H1 (cell line): ENCODE measurements at regions not wholly inside any gene's neighbourhood (a gene's known extent, or its start where the extent isn't known, plus 50 kb on each side); places are given as distances from the start of the nearest gene placed in this dataset.

ENCODE experiments used
- CTCF ChIA-PET: fragments of 300-600 bp; sonication (Branson Sonifier 250); formaldehyde crosslinking; loops from one replicate; lab custom pipeline; 2021; ENCODE audit not compliant: partially characterized antibody; lab: Charles Lee
- POLR2A ChIA-PET: fragments of 300-600 bp; sonication (Branson Sonifier 250); formaldehyde crosslinking; loops from one replicate; lab custom pipeline; 2021; ENCODE audit warnings: inconsistent platforms; ENCODE audit not compliant: partially characterized antibody; lab: Charles Lee
- DNase-seq, 2 experiments: peaks; one replicate each; pipeline versions ENCODE4 v3.0.0 to v3.0.0-alpha.2; 2010 to 2022; ENCODE audit warnings: low spot score in 2 of 2, low read depth in 1 of 2, mixed read lengths in 1 of 2
- FAIRE-seq: peaks from 2 replicates; lab custom pipeline; 2011; peaks lifted over from hg19 to GRCh38; lab: Jason Lieb, UNC
- H2AFZ ChIP-seq: 2 replicates; pipeline ENCODE4 v1.8.1; 2012; ENCODE audit warnings: low read length, inconsistent platforms
- H2AK5ac ChIP-seq: 2 replicates; pipeline ENCODE4 v1.6.1; 2013; ENCODE audit warnings: low read depth, low read length
- H2BK120ac ChIP-seq: replicated peaks from 2 replicates; pipeline ENCODE3; 2013; ENCODE audit warnings: low read depth, low read length, inconsistent platforms
- H2BK12ac ChIP-seq: 2 replicates; pipeline ENCODE4 v1.6.1; 2013; ENCODE audit warnings: low read depth, low read length
- H2BK15ac ChIP-seq: 2 replicates; pipeline ENCODE4 v1.6.1; 2013; ENCODE audit warnings: low read length
- H2BK20ac ChIP-seq: 2 replicates; pipeline ENCODE4 v1.6.1; 2013; ENCODE audit warnings: low read length
- H2BK5ac ChIP-seq: 2 replicates; pipeline ENCODE4 v1.6.1; 2013; ENCODE audit warnings: low read depth, low read length
- H3K14ac ChIP-seq: 2 replicates; pipeline ENCODE4 v1.6.1; 2013; ENCODE audit warnings: inconsistent platforms; ENCODE audit not compliant: insufficient read length
- H3K18ac ChIP-seq: 2 replicates; pipeline ENCODE4 v1.6.1; 2013; ENCODE audit warnings: low read length; ENCODE audit errors: extremely low read depth
- H3K23ac ChIP-seq: 2 replicates; pipeline ENCODE4 v1.6.1; 2013; ENCODE audit warnings: inconsistent platforms; ENCODE audit not compliant: insufficient read length
- H3K23me2 ChIP-seq: 2 replicates; pipeline ENCODE4 v1.6.1; 2013; ENCODE audit warnings: low read depth, low read length
- H3K27ac ChIP-seq: 2 replicates; pipeline ENCODE4 v1.6.1; 2011; ENCODE audit warnings: low read depth, low read length, inconsistent platforms
- H3K27me3 ChIP-seq, 4 experiments: replicated peaks in 1 of 4; 1 replicate in 1 of 4; 2 replicates in 3 of 4; pipeline versions ENCODE4 v1.6.1 to v1.8.1; 2011 to 2013; ENCODE audit warnings: low read length in 3 of 4, mild to moderate bottlenecking in 3 of 4, inconsistent platforms in 2 of 4, mixed read lengths in 2 of 4, moderate library complexity in 1 of 4; ENCODE audit not compliant: control insufficient read depth in 3 of 4, insufficient read depth in 3 of 4; ENCODE audit errors: extremely low read depth in 1 of 4
- H3K36me3 ChIP-seq, 4 experiments: 2 replicates each; pipeline versions ENCODE4 v1.6.1 to v1.8.1; 2011 to 2013; ENCODE audit warnings: mild to moderate bottlenecking in 4 of 4, low read length in 3 of 4, moderate library complexity in 2 of 4, control low read depth in 1 of 4, inconsistent platforms in 1 of 4; ENCODE audit not compliant: insufficient read depth in 4 of 4, control insufficient read depth in 2 of 4
- H3K4ac ChIP-seq: replicated peaks from 2 replicates; pipeline ENCODE3; 2013; ENCODE audit warnings: low read length, low read depth, mixed read lengths, inconsistent platforms; ENCODE audit not compliant: insufficient read length
- H3K4me1 ChIP-seq, 4 experiments: replicated peaks in 1 of 4; 1 replicate in 1 of 4; 2 replicates in 3 of 4; pipeline versions ENCODE4 v1.6.1 to v1.8.1; 2011 to 2013; ENCODE audit warnings: low read length in 3 of 4, inconsistent platforms in 2 of 4, mixed read lengths in 1 of 4; ENCODE audit not compliant: insufficient read depth in 4 of 4, control insufficient read depth in 3 of 4
- H3K4me2 ChIP-seq, 2 experiments: 2 replicates each; pipeline versions ENCODE4 v1.6.1 to v1.8.1; 2011 to 2013; ENCODE audit warnings: low read depth in 2 of 2, low read length in 2 of 2, control low read depth in 1 of 2, inconsistent platforms in 1 of 2, mild to moderate bottlenecking in 1 of 2; ENCODE audit not compliant: insufficient read depth in 1 of 2
- H3K4me3 ChIP-seq, 4 experiments: fragments of 200-600, 300-600 bp in 1 of 4; sonication (generic), shearing (Covaris generic), sonication (Bioruptor Twin) in 1 of 4; 2 replicates each; pipeline versions ENCODE4 v1.5.1 to v1.8.1; 2011 to 2016; ENCODE audit warnings: low read length in 4 of 4, low read depth in 3 of 4, control low read depth in 2 of 4, inconsistent platforms in 2 of 4, mild to moderate bottlenecking in 2 of 4, mixed read lengths in 1 of 4, moderate library complexity in 1 of 4; ENCODE audit not compliant: insufficient read depth in 2 of 4; ENCODE audit errors: extremely low read depth in 1 of 4
- H3K56ac ChIP-seq: replicated peaks from 2 replicates; pipeline ENCODE3; 2013; ENCODE audit warnings: low read depth, mild to moderate bottlenecking, mixed read lengths, low read length, inconsistent platforms; ENCODE audit not compliant: insufficient read length
- H3K79me1 ChIP-seq: 2 replicates; pipeline ENCODE4 v1.6.1; 2013; ENCODE audit warnings: low read depth, low read length, control low read depth
- H3K79me2 ChIP-seq, 2 experiments: 2 replicates each; pipeline versions ENCODE4 v1.6.1 to v1.8.1; 2012 to 2013; ENCODE audit warnings: low read length in 2 of 2, mild to moderate bottlenecking in 2 of 2, inconsistent platforms in 1 of 2; ENCODE audit not compliant: insufficient read depth in 2 of 2, control insufficient read depth in 1 of 2
- H3K9ac ChIP-seq, 4 experiments: replicated peaks in 1 of 4; 1 replicate in 1 of 4; 2 replicates in 3 of 4; pipeline versions ENCODE4 v1.6.1 to v1.8.1; 2011 to 2013; ENCODE audit warnings: low read depth in 3 of 4, low read length in 3 of 4, control low read depth in 2 of 4, mild to moderate bottlenecking in 2 of 4, moderate library complexity in 2 of 4, inconsistent platforms in 1 of 4; ENCODE audit errors: extremely low read depth in 1 of 4
- H3K9me3 ChIP-seq, 2 experiments: 2 replicates each; pipeline versions ENCODE4 v1.6.1 to v1.8.1; 2012 to 2013; ENCODE audit warnings: mild to moderate bottlenecking in 2 of 2, moderate library complexity in 2 of 2, control low read depth in 1 of 2, inconsistent platforms in 1 of 2, low read depth in 1 of 2, low read length in 1 of 2, mixed read lengths in 1 of 2; ENCODE audit not compliant: insufficient read depth in 2 of 2
- H4K20me1 ChIP-seq, 2 experiments: replicated peaks in 1 of 2; 2 replicates each; pipeline versions ENCODE3 to v1.8.1; 2011 to 2013; ENCODE audit warnings: inconsistent platforms in 2 of 2, low read length in 2 of 2, mild to moderate bottlenecking in 1 of 2; ENCODE audit not compliant: insufficient read depth in 2 of 2, control insufficient read depth in 1 of 2
- H4K5ac ChIP-seq: 2 replicates; pipeline ENCODE4 v1.6.1; 2013; ENCODE audit warnings: low read length, low read depth, mixed read lengths, inconsistent platforms; ENCODE audit not compliant: insufficient read length
- H4K8ac ChIP-seq: 2 replicates; pipeline ENCODE4 v1.8.0; 2013; ENCODE audit warnings: mild to moderate bottlenecking, moderate library complexity, low read length, inconsistent platforms; ENCODE audit not compliant: insufficient read depth; ENCODE audit errors: extremely low read depth
- H4K91ac ChIP-seq: replicated peaks from 2 replicates; pipeline ENCODE3; 2013; ENCODE audit warnings: low read length, mixed read lengths, inconsistent platforms; ENCODE audit not compliant: insufficient read length
- ATF3 ChIP-seq: IDR thresholded peaks from 2 replicates; pipeline ENCODE4 v1.6.1; 2011; ENCODE audit warnings: low read depth, mild to moderate bottlenecking, low read length; ENCODE audit not compliant: insufficient read depth
- CHD1 ChIP-seq: IDR thresholded peaks from 2 replicates; pipeline ENCODE4 v1.6.1; 2012; ENCODE audit warnings: low read depth, low read length, improper control_type of control experiment
- JUND ChIP-seq: IDR thresholded peaks from 2 replicates; pipeline ENCODE4 v1.6.1; 2011; ENCODE audit warnings: mild to moderate bottlenecking, improper control_type of control experiment, low read length
- KDM5A ChIP-seq: fragments of 200-600 bp; IDR thresholded peaks from 2 replicates; pipeline ENCODE4 v1.7.1; 2012; ENCODE audit warnings: mild to moderate bottlenecking, low read length, inconsistent platforms, mixed read lengths
- POLR2A ChIP-seq, 2 experiments: IDR thresholded peaks; 1 replicate in 1 of 2; 2 replicates in 1 of 2; pipeline ENCODE4 v1.6.1; 2011; ENCODE audit warnings: low read depth in 2 of 2, low read length in 2 of 2, mild to moderate bottlenecking in 2 of 2; ENCODE audit errors: control extremely low read depth in 1 of 2
- RAD21 ChIP-seq, 2 experiments: IDR thresholded peaks in 1 of 2; conservative IDR thresholded peaks in 1 of 2; 2 replicates each; pipeline ENCODE4 v1.6.1; 2011; ENCODE audit warnings: low read depth in 2 of 2, low read length in 2 of 2, improper control_type of control experiment in 1 of 2, inconsistent platforms in 1 of 2, mild to moderate bottlenecking in 1 of 2, moderate library complexity in 1 of 2
- RXRA ChIP-seq: IDR thresholded peaks from 2 replicates; pipeline ENCODE4 v1.6.1; 2011; ENCODE audit warnings: low read depth, mild to moderate bottlenecking, low read length, moderate library complexity; ENCODE audit not compliant: insufficient read depth
- SAP30 ChIP-seq: fragments of 300-600 bp; sonication (generic); IDR thresholded peaks from 2 replicates; pipeline ENCODE4 v1.7.1; 2012; ENCODE audit warnings: low read length, moderate library complexity, mild to moderate bottlenecking, inconsistent platforms; ENCODE audit not compliant: insufficient read depth, insufficient replicate concordance
- SIN3A ChIP-seq, 2 experiments: IDR thresholded peaks in 1 of 2; conservative IDR thresholded peaks in 1 of 2; 2 replicates each; pipeline ENCODE4 v1.6.1; 2011 to 2012; ENCODE audit warnings: low read length in 2 of 2, improper control_type of control experiment in 1 of 2, low read depth in 1 of 2, mild to moderate bottlenecking in 1 of 2
- SP4 ChIP-seq: IDR thresholded peaks from 2 replicates; pipeline ENCODE4 v1.6.1; 2012; ENCODE audit warnings: low read length, inconsistent platforms
- SUZ12 ChIP-seq: fragments of 200-600 bp; sonication (generic); IDR thresholded peaks from 2 replicates; pipeline ENCODE4 v1.6.1; 2012; ENCODE audit warnings: mild to moderate bottlenecking, inconsistent platforms, low read length, moderate library complexity, mixed read lengths
- TAF7 ChIP-seq: optimal IDR thresholded peaks from 2 replicates; pipeline ENCODE3; 2011; ENCODE audit warnings: low read depth, mild to moderate bottlenecking, inconsistent platforms, low read length, moderate library complexity, borderline replicate concordance
- WGBS, 2 experiments: shearing (Covaris generic) in 1 of 2; methylation state at CpG; one replicate each; pipeline versions ENCODE4 v1.1.6 to v1.1.7; 2013 to 2015; ENCODE audit warnings: low lambda C conversion rate in 2 of 2, mixed read lengths in 2 of 2, inconsistent platforms in 1 of 2, low coverage in 1 of 2, missing lambda C conversion rate in 1 of 2; ENCODE audit not compliant: insufficient replicate concordance in 2 of 2, insufficient coverage in 1 of 2, insufficient read length in 1 of 2; ENCODE audit errors: extremely low coverage in 1 of 2, missing lambda C conversion rate in 1 of 2; 5-methylcytosine and 5-hydroxymethylcytosine counted together

- H3K27ac ChIP-seq, result no peak overlapping the region
- WGBS, 2 experiments, result 93% methylated on average over 30 of the region's 36 CpGs; no CpG with 5 or more reads in 1 of the 2 experiments
- no peaks in the 10 kb centered on the region for H3K36me3 ChIP-seq
- H2BK20ac ChIP-seq, result no peak overlapping the region
- no peaks in the 10 kb centered on the region for H4K20me1 ChIP-seq
- H3K56ac ChIP-seq, result no peak overlapping the region
- H3K14ac ChIP-seq, result no peak overlapping the region
- H2BK120ac ChIP-seq, result no peak overlapping the region
- H3K79me1 ChIP-seq, result no peaks in the 10 kb centered on the region
- H4K91ac ChIP-seq, result no peak overlapping the region
- no peak overlapping the region for H3K4me2 ChIP-seq
- H3K23ac ChIP-seq, result no peak overlapping the region
- H2AFZ ChIP-seq, result no peak overlapping the region; the same call in 1 of the 2 replicates
- no peaks in the 10 kb centered on the region; a peak in 1 of 4 replicates for H3K9me3 ChIP-seq
- no peaks in the 10 kb centered on the region; a peak in 2 of 7 replicates for H3K4me1 ChIP-seq
- no peak overlapping the region for H2AK5ac ChIP-seq
- H3K9ac ChIP-seq, result no peak overlapping the region
- H4K8ac ChIP-seq, result no peak overlapping the region; the same call in 1 of the 2 replicates
- H2BK5ac ChIP-seq, result no peak overlapping the region
- H2BK12ac ChIP-seq, result no peak overlapping the region
- no peak overlapping the region for H4K5ac ChIP-seq
- no peaks in the 10 kb centered on the region for H3K27me3 ChIP-seq
- FAIRE-seq, result no peak
- H3K79me2 ChIP-seq, result no peaks in the 10 kb centered on the region
- no peak overlapping the region for H2BK15ac ChIP-seq
- no peak overlapping the region for H3K18ac ChIP-seq
- POLR2A ChIA-PET, result no interaction called here
- H3K4me3 ChIP-seq, result no peak overlapping the region
- CTCF ChIA-PET, result no interaction called here
- H3K23me2 ChIP-seq, result 0 out of 2 replicates have a peak, but pooled peaks cover 4% of the 10 kb centered on the region
- no peak overlapping the region for H3K4ac ChIP-seq
- peak in 1 of 2 experiments; percentile 46 for DNase-seq
- TF ChIP-seq SIN3A (conservative IDR thresholded peaks at IDR 0.05 in 1 of 2, IDR thresholded peaks at IDR 0.05 in 1 of 2; ENCODE audit: low read depth in 1 of 2, low read length in 2 of 2), result no peak
- TF ChIP-seq RAD21 (IDR thresholded peaks at IDR 0.05 in 1 of 2, conservative IDR thresholded peaks at IDR 0.05 in 1 of 2; ENCODE audit: low read depth in 2 of 2, low read length in 2 of 2), result no peak
- TF ChIP-seq SP4, result no peak
- no peak for TF ChIP-seq POLR2A (IDR thresholded peaks at IDR 0.05; ENCODE audit: control extremely low read depth in 1 of 2, low read depth in 2 of 2, low read length in 2 of 2)
- no peak for TF ChIP-seq ATF3
- no peak for TF ChIP-seq KDM5A
- no peak for TF ChIP-seq SAP30
- no peak for TF ChIP-seq CHD1
- no peak for TF ChIP-seq TAF7
- TF ChIP-seq RXRA, result no peak
- no peak for TF ChIP-seq SUZ12
- no peak for TF ChIP-seq JUND
Measured at GRCh38 chr10:131617113-131617858, 283.5 kb upstream of the PPP2R2D start.
